Stimulated activated CD4-positive, alpha-beta T cell treated with anti-CD3 and anti-CD28 coated beads, Interleukin-1b, Interleukin-23, amount 100 ng/mL, for 4 hours (primary cell): ENCODE measurements at regions not wholly inside any gene's neighbourhood (a gene's known extent, or its start where the extent isn't known, plus 50 kb on each side); places are given as distances from the start of the nearest gene placed in this dataset.

Experiments
- DNase-seq, 2 donors: peaks; one replicate each; pipeline ENCODE4 v3.0.0-alpha.2; 2020; ENCODE audit warnings: low read depth in 2 of 2

GRCh38 chr5:93275376-93275775 lies 305.6 kb downstream of the NR2F1-AS1 start:
- DNase-seq, result no peak

- no peak for DNase-seq
Observed at GRCh38 chr5:93274291-93274690, 306.7 kb downstream of the NR2F1-AS1 start.

- no peak for DNase-seq
Observed at GRCh38 chr5:93273176-93273575, 307.8 kb downstream of the NR2F1-AS1 start.

- DNase-seq, result no peak
Observed at GRCh38 chr5:93272108-93272507, 308.9 kb downstream of the NR2F1-AS1 start.

GRCh38 chr5:93267736-93268135 lies 313.3 kb downstream of the NR2F1-AS1 start:
- DNase-seq, result no peak

- DNase-seq, result no peak
Observed at GRCh38 chr5:93267276-93267675, 313.7 kb downstream of the NR2F1-AS1 start.

GRCh38 chr5:93257616-93258015 lies 323.4 kb downstream of the NR2F1-AS1 start:
- DNase-seq, result no peak

- no peak for DNase-seq
Observed at GRCh38 chr5:93255796-93256195, 325.2 kb downstream of the NR2F1-AS1 start.

GRCh38 chr5:93252165-93252564 lies 328.9 kb downstream of the NR2F1-AS1 start:
- DNase-seq, result no peak

- no peak for DNase-seq
Observed at GRCh38 chr5:93251347-93251746, 329.7 kb downstream of the NR2F1-AS1 start.

- no peak for DNase-seq
Observed at GRCh38 chr5:93250424-93250823, 330.6 kb downstream of the NR2F1-AS1 start.

- DNase-seq, result no peak
Observed at GRCh38 chr5:93249651-93250289, 331.2 kb downstream of the NR2F1-AS1 start.

- DNase-seq, result no peak
Observed at GRCh38 chr5:93247105-93247504, 333.9 kb downstream of the NR2F1-AS1 start.

GRCh38 chr5:93246090-93246855 lies 334.7 kb downstream of the NR2F1-AS1 start:
- DNase-seq, result no peak

- no peak for DNase-seq
Observed at GRCh38 chr5:93245226-93245625, 335.8 kb downstream of the NR2F1-AS1 start.

GRCh38 chr5:93243481-93243880 lies 337.5 kb downstream of the NR2F1-AS1 start:
- no peak for DNase-seq

- DNase-seq, result no peak
Observed at GRCh38 chr5:93240228-93240834, 340.7 kb downstream of the NR2F1-AS1 start.

GRCh38 chr5:93236807-93237421 lies 344.1 kb downstream of the NR2F1-AS1 start:
- no peak for DNase-seq

- DNase-seq, result no peak
Observed at GRCh38 chr5:93235761-93236160, 345.3 kb downstream of the NR2F1-AS1 start.

- DNase-seq, result no peak
Observed at GRCh38 chr5:93226202-93226735, 354.8 kb downstream of the NR2F1-AS1 start.

GRCh38 chr5:93225748-93226147 lies 355.3 kb downstream of the NR2F1-AS1 start:
- no peak for DNase-seq

GRCh38 chr5:93224624-93225023 lies 356.4 kb downstream of the NR2F1-AS1 start:
- DNase-seq, result no peak
